Stimulated activated CD4-positive, alpha-beta T cell treated with anti-CD3 and anti-CD28 coated beads, Interleukin-1b, Interleukin-23, amount 100 ng/mL, for 24 hours (primary cell): ENCODE measurements at regions not wholly inside any gene's neighbourhood (a gene's known extent, or its start where the extent isn't known, plus 50 kb on each side); places are given as distances from the start of the nearest gene placed in this dataset.

Source experiments
- DNase-seq, 4 experiments: peaks; one replicate each; pipeline ENCODE4 v3.0.0-alpha.2; 2020; ENCODE audit warnings: low read depth in 4 of 4, low spot score in 1 of 4

DNA sequence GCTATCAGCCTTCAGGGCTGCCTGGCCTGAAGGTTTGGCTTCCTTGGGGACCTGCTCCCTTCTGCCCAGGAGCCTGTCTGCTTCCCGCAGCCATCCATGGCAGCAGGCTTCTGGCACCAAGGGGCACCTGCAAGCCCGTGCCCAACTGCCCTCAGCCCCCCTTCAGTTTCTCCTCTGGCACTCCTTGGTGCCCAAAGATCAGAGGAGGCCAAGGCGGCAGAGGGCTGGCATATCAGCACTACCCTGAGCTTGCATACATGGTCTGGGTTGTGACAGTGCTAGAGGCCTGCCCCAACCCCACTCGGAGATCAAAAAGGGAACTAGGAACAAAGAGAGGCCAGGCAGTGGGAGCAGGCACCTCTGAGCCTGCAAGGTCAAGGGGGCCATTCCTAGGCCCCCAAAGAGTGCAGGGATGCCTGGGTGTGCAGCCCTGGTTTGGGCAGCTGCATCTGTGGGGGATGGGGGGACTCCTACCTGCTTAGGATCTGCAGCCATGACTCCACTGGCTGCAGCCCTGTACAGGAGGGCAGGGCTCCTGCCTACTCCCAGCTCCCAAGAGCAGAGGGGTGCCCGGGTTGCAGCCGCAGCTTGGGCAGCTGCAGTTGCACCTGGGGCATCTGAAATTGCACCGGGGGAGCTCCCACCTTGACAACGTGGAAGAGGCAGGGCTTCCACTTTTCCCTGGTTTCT, 76.2 kb upstream of the TP63 start:
- no peak for DNase-seq

DNA sequence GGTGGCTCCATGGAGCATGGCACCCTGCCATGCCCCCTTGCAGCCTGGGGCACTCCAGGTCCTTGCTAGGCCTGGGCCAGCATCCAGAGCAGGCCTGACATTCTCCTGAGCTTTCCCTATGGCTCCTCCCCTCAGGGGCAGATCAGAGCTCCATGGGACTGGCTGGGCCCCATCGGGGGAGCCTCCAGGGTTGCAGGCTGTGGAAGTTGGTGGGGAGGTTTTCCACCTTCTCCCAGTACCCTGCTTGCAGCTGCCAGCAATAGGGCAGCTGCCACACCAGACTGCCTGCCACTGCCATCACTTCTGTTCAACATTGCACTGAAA, 75.7 kb upstream of the TP63 start:
- DNase-seq = no peak

DNA sequence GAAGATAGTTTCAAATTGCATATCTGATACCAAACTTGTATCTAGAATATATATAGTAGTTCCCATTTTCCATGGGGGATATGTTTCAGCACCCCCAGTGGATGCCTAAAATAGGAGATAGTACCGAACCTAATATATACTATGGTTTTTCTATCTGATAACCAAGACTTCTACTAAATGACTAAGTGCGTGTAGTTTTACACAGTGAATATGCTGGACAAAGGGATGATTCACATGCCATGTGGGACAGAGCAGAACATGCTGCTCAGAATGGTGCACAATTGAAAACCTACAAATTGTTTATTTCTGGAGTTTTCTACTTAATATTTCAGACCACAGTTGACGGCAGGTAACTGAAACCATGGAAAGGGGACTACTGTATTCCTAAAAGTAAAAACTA, 73.4 kb upstream of the TP63 start:
- DNase-seq = no peak

DNA sequence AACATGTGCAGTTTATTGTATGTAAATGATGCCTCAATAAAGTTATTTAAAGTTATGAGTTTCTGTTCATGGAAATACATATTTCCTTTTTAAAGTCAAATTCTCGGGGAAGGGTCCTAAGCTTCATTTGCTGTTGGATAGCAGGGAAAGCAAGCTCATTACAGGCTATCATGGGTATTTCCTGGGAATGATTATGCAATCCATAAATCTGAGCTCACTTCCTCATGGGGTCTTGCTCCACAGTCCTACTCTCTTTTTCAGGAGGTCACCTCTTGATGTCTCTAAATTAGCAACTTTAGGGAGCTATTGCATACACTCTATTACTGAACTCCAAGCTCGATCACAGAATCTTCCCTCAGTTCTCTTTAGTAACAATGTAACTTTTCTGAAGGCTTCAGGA, 69.9 kb upstream of the TP63 start:
- DNase-seq = no peak

DNA sequence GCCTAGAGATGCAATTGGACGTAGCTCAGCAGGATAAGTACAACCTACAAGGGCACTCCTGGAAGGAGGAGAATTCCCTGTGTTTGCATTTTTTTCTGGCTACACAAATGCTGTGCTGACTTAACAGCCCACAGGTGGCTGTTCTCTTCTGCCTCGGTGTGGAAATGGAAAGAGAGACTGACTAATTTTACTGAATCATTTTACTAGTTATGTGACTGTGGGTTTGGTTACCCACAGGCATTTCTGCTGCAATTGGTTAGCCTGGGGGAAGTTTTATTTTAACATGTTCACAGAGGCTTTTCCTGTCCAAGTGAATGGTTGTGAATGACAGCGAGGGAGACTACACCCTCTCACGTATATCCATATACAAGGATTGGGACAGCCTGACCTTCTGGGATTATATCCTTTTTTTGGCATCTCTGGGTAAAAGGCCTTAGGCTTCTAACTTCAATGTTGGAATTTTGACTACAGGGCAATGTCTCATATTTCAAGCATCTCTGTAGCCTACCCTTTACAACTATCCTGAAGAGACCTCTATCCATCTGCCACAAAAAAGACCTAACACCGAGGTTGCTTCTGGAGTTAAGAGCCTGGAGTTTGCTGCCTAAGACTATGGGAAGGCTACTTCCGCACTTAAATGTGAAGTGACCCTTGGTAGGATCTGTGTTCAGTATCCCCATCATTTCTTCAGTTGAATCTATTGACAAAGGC, 67.2 kb upstream of the TP63 start:
- peak in 2 of 4 experiments; percentile 7 to 30 for DNase-seq

DNA sequence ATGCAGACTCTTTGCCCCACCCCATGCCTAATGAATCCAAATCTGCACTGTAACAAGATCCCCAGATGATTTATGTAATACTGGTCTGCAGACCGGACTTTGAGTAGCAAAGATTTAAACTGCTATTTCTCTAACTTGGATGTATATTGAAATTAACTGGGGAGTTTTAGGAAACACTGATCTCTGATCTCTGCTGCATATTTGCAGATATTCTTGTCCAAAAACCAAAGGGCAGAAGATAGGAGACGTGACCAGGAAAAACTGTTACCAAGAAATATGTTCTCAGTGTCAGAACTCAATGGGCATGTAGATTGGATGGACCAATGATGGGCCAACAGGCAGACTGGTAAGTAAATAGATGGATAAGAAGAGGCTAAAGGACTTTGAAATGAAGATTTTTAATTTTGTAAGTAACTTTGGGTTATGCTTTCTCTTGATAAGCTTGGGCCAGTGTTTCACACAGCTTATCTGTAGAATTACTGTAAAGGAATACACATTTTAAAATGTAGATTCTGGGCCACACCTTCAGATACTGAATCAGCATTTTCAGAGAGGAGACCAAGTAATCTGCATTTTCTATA, 64.5 kb upstream of the TP63 start:
- no peak for DNase-seq

DNA sequence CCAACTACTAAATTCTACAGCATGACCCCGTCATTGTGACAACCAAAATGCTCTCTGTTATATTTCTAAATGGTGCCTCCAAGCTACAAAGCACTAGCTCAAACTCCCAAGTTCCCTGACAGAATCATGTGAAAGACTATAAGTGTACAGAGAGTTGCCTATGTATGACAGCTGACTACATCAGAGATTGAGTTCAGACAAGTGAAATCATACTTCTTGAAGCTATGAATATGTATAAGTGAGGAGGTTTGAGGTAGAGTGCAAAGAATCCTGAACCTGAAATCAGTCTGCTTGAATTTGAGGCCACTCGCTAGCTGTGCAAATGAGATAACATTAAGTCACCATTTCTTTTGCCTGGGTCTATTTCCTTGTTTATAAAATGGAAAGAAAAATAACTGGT, 63.9 kb upstream of the TP63 start:
- no peak for DNase-seq

DNA sequence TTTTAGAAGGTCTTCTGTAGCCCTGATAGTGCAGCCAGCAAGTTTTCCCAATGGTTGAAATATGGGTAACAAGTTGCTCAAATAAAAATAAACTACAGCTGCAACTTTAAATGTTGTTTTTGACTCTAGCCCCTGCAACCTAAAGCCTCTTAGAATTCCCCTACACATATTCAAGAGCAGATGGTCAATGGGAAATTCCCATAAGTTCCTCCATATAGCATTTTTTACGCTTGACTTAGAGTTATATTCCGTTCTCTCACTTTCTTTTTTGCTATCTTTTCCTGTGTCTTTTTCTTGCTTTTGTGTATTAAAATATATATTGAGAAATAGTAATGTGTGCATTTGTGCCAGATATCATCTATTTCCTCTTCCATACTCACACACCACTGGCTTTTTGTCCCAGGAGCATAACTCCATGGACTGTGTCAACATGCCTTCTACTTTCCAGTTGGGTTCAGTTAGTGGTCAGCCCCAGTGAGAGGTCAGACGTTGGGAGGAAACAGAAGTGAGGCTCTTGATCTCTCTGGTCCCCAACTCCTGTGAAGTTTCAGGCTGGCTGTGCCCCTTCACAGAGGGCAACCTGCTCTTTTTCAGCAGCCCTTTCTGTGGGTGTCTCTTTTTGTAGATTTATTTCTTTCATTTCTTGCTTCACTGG, 63.3 kb upstream of the TP63 start:
- DNase-seq = no peak

DNA sequence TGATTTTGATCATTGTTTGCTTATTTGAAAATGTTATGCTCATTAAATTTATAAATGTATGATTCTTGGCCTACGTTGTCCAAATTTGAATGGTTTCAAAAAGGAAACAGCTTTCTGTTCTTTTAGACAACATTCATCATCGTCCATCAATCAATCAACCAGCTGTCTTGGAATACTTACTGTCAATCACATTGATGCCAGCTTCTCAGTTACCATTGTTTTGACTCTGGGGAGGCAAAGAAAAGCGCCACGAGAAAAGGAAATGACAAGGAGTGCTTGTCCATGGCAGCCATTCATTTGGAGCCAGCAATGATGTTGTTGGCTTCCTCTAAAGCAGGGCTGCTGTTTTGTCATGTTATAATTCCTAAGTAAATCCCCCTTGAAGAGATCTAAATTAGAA, 62.2 kb upstream of the TP63 start:
- no peak for DNase-seq

DNA sequence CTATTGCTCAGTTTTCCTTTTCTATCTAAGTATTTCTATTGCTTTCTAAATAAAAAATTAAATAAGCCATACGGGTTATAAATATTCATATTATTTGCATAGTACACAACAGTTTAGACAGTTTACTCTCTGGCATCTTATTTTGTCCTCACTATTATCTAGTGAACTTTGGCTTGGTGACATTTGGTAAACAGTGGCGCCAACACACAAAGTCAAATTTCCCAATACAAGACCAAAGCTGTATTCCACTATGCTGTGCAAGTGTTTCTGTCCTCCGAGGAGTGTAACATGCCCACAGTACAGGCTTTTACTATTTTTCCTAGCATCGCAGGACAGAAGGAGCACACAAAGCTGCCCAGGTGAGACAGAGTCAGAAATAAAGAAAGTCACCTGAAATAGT, 61.7 kb upstream of the TP63 start:
- DNase-seq = no peak

DNA sequence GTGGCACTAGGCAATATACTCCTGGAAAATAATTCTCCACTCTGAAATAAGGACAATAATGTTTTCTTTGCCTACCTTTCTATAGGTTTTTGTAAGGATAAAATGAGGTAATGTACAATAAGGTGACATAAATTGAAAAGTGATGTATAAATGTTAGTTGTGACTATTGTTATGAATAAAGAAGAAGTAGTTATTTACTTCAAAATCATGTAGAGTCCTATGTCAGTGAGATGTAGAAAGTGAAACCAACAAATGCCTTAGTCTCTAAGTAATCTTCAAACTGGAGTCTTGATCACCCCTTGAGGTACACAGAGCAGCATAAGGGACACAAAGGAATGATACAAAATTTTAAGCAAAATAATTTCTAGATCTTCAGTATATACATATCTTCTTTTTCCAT, 60.3 kb upstream of the TP63 start:
- DNase-seq = no peak

DNA sequence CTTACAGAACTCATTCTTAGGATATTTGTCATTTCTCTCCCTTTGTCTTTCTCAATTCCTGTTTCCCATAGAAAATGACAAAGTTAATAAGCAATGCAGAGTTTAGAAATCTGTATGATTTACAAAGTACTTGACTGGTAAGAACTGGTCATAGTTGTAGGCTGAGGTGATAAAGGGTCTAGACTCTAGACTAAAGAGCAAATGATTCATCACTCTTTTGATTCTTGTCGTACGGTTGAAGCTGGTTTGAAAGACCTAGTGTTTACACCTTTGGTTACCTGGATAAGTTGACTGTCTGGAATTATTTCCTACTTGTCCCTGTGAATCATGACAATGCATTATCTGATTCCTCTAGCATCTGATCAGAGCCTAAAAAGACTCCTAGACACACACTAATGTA, 58.9 kb upstream of the TP63 start:
- no peak for DNase-seq

DNA sequence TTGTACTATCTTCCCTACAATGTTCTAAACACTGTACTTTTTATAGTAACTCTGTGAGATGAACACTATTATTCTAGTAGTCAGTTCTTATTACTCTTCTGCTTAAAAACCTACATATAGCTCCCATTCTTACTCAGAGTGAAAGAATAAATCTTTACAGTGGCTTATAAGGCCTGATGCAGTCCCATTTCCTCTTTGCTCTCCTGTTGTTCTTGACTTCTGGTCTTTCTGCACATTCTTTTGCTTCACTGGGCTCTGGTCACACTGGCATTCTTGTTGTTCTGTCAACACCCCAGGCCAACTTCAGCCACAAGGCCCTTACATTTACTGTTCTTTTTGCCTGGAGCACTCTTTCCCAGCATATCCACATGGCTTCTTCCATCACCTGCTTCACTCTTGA, 58.2 kb upstream of the TP63 start:
- no peak for DNase-seq

DNA sequence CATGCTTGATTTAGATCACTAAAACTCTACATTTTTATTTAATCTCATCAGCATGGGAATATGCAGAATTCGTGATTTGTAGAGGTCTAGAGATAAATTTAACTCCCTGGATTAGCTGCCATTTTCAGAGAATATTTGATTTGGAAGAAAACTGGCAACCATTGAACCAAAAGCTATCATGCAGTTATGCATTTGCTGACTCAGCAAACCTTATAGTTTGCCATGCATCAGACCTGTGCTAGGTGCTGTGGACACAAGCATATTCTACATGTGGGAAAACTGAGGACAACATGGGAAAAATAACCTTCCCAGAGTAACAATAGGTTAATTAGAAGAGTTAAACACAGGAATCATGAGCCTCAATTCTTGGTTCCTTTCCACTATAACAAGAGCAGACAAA, 54.7 kb upstream of the TP63 start:
- DNase-seq = no peak

DNA sequence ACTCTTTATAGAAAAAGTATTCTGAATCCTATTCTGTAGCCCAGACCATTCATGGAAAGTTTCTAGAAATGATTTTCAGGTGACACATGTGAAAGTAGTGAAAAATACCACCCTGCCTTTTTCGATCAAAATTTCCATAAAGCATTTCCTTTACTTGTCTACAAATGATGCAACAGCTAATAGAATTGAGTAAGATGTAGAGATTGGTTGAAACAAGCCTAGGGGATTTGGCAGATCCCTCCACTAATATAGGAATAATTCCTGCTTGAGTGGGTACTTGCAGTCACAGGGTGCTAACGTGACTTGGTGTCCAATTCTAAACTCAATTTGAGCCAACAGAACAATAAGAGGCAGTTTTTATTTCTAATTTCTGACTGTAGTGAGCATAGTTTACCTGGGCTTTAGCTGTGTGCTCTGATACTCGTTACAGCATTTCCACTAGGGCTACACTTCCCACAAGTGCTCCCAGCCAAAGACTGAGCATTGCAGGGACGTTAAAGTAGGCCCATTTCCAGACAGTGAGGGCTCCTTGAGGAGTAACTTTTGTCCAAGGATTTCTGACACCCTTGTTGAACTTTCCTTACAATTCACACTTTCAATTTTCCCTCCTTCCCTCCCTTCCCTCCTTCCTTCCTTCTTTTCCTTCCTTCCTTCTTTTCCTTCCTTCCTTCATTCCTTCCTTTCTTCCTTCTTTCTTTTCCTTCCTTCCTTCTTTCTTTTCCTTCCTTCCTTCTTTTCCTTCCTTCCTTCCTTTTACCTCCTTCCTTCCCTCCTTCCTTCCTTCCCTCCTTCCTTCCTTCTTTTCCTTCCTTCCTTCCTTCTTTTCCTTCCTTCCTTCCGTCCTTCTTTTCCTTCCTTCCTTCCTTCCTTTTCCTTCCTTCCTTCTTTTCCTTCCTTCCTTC, 53.9 kb upstream of the TP63 start:
- no peak for DNase-seq

DNA sequence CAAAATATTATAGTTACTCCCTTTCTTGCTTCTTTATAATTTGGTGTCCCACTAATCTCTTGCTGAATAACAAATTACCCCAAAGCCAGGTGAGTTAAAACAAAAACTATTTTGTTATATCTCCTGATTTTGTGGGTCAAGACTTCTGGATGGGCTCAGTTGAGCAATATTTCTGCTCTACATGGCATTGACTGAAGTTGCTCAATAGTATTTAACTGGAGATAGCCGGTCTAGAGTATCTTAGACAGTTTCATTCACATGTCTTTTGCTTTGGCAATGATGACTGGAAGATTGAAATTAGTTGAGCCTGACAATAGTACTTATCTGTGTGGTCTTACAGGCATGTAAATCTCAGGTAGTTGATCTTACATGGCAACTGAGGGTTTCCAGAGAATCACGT, 51.0 kb upstream of the TP63 start:
- no peak for DNase-seq
